Mucosa of descending colon (tissue), 3 donors: ENCODE measurements at regions not wholly inside any gene's neighbourhood (a gene's known extent, or its start where the extent isn't known, plus 50 kb on each side); places are given as distances from the start of the nearest gene placed in this dataset.

Experiments
- ATAC-seq: fragments of 200-7000 bp; cut with Tn5 transposase; one replicate; pipeline ENCODE4 v1.9.1; 2020; ENCODE audit warnings: mild to moderate bottlenecking, moderate library complexity
- DNase-seq, 3 donors: peaks; one replicate each; pipeline ENCODE4 v3.0.0-alpha.2; 2020
- H3K36me3 ChIP-seq: fragments of 200-600 bp; one replicate; pipeline ENCODE4 v1.8.0; 2021; ENCODE audit warnings: low read depth, mild to moderate bottlenecking
- H3K4me1 ChIP-seq: fragments of 200-600 bp; one replicate; pipeline ENCODE4 v1.8.0; 2021; ENCODE audit warnings: low read depth, mild to moderate bottlenecking
- H3K4me3 ChIP-seq: fragments of 200-600 bp; one replicate; pipeline ENCODE4 v1.8.0; 2021; ENCODE audit warnings: mild to moderate bottlenecking
- H3K9me3 ChIP-seq: fragments of 200-600 bp; one replicate; pipeline ENCODE4 v1.8.0; 2021; ENCODE audit warnings: mild to moderate bottlenecking
- intact Hi-C, 2 donors: fragments of 100-400 bp; cut with DNase I in 1 of 2; cut with micrococcal nuclease in 1 of 2; formaldehyde crosslinking; loops; one replicate each; pipeline versions ENCODE4 v1.11.0 to v1.11.1; 2022; cut with DNase I, micrococcal nuclease
- TF ChIP-seq, protein P1 (sequence below): fragments of 200-600 bp; IDR thresholded peaks from one replicate; pipeline ENCODE4 v1.8.0; 2022; ENCODE audit warnings: antibody characterized with exemption, mild to moderate bottlenecking
- donor health status: DM: no; HTN: no; CAD: no; lungs with moderate emphysema.
- donor health status: DM: no; HTN: no; CAD: no.
- donor health status: DM: no; HTN: yes; CAD: no.

DNA sequence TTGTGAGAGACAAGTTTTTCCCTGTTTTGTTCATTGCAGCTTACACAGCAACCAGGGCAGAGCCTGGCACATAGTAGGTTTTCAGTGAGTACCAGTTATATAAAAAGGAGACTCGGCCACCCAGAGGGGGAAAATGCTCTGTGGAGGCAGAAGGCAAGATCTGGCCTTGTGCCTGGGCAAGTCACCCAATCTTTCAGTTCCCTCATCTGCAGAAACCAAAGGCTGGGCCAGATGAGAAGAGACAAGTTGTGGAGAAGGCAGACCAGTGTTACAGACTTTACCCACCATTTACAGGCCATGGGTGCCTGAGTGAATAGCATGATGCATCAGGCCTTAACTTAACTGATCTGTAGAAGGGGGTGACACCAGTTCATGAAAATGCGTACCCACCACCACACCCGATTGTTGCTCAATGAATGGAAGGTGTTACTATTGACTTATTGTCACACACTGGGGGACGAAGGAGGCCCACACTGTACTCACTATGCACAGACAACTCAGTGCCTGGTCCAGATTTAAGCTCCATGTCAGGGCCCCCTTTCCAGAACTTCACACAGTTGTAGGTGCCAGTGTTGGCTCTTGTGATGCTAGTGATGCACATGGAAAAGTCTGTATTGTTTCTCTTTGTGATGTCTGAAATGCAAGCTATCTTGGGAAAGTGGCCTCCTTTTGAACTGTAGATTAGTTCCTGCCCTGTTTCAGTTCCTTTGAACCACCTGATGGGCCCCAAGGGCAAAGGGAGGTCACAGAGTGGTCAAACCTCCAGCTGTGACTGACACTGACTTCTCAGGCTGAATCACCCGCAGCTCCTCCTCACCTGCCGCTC, 64.3 kb upstream of the SIRPG start:
- peak; percentile 19 for ATAC-seq
- intact Hi-C loops = no loop called here

DNA sequence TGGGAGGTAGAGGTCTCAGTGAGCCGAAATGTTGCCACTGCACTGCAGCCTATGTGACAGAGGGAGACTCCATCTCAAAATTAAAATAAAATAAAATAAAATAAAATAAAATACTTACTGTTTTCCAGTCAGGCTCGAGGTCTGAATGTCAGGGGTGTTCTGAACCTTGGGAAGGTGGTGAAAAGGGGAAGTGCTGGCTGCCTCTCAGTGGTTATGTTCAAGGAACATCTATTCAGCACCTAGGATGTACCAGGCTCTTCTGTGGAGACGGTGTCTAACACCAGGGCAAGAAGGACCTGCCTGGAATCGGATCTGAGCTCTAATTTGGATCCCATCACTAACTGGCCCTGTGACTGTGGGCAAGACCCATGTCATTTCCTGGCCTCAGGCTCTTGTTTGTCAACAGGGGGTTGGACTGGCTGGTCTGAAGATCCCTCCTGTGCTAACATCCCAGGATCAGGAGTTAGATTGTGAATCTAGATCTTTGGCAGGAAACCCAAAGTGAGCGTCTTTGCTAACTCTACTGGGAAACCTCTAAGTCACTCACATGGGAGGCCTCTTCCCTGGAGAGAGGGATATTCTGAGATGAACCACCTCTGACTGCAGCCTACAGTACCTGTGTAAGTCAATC, 63.4 kb upstream of the SIRPG start:
- Histone ChIP-seq H3K4me1 (no peaks in the 10 kb centered on the region), H3K9me3 (no peaks in the 10 kb centered on the region), H3K36me3 (no peaks in the 10 kb centered on the region), H3K4me3 (no peak overlapping the region)
- TF ChIP-seq, protein P1, sequence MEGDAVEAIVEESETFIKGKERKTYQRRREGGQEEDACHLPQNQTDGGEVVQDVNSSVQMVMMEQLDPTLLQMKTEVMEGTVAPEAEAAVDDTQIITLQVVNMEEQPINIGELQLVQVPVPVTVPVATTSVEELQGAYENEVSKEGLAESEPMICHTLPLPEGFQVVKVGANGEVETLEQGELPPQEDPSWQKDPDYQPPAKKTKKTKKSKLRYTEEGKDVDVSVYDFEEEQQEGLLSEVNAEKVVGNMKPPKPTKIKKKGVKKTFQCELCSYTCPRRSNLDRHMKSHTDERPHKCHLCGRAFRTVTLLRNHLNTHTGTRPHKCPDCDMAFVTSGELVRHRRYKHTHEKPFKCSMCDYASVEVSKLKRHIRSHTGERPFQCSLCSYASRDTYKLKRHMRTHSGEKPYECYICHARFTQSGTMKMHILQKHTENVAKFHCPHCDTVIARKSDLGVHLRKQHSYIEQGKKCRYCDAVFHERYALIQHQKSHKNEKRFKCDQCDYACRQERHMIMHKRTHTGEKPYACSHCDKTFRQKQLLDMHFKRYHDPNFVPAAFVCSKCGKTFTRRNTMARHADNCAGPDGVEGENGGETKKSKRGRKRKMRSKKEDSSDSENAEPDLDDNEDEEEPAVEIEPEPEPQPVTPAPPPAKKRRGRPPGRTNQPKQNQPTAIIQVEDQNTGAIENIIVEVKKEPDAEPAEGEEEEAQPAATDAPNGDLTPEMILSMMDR = no peak
- intact Hi-C loops = no loop called here
- DNase-seq (no peak), ATAC-seq (no peak)

More for the DNA sequence above, 64.3 kb upstream of the SIRPG start:
- TF ChIP-seq, protein P1 = no peak
- Histone ChIP-seq H3K36me3 (no peaks in the 10 kb centered on the region), H3K9me3 (no peaks in the 10 kb centered on the region), H3K4me1 (no peaks in the 10 kb centered on the region), H3K4me3 (no peak overlapping the region)
- no peak for DNase-seq

DNA sequence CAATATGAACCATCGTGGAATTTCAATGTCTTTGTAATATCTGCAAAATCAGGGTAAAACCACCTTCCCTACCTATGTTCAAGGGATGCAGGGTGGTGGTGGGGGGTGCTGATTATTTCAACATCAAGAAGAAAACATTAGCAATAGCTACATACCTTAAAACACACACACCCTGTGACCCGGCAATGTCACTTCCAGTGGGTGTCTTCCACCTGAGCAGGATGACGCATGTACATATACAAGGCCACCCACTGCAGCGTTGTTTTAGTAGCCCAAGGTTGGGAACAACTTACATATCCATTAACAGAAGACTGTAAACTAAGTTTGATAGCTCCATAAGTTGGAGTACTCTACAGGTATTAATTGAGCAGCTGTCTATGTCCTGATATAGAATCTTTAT, 62.6 kb upstream of the SIRPG start:
- no peaks in the 10 kb centered on the region for H3K36me3 ChIP-seq
- DNase-seq (no peak), ATAC-seq (no peak)
- no peaks in the 10 kb centered on the region for H3K9me3 ChIP-seq
- H3K4me3 ChIP-seq = no peak overlapping the region
- intact Hi-C loops = no loop called here
- no peaks in the 10 kb centered on the region for H3K4me1 ChIP-seq
- TF ChIP-seq, protein P1 = no peak

DNA sequence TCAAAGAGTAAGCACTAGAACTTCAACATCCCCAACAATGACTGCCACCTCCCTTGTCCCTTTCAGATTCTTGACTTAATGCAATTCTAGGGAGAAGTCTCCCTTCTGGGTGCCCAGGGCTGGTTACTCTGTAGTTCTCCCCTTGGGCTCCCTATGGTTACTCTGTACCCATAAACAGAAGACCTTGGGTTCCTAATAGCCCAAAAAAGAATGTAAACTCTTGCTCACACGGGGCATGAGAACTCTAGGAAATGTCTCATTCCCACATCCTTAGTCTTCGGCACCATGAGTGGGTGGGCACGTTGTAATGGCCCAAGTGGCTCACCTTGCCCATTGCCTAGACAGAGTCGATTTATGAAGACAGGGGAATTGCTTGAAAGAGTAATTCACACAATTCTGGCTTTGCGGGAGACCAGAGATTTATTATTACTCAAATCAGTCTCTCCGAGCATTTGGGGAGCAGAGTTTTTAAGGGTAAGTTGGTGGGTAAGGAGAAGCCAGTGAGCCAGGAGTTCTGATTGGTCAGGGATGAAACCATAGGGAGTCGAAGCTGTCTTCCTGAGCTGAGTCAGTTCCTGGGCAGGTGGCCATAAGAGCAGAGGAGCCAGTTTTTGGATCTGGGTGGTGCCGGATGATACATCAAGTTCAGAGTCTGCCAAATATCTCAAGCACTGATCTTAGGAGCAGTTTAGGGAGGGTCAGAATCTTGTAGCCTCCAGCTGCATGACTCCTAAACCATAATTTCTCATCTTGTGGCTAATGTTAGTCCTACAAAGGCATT, 61.2 kb upstream of the SIRPG start:
- Histone ChIP-seq H3K4me3 (no peak overlapping the region), H3K4me1 (no peaks in the 10 kb centered on the region), H3K9me3 (no peaks in the 10 kb centered on the region), H3K36me3 (no peaks in the 10 kb centered on the region)
- TF ChIP-seq, protein P1 = no peak
- intact Hi-C loops = no loop called here
- DNase-seq = no peak
- no peak for ATAC-seq

DNA sequence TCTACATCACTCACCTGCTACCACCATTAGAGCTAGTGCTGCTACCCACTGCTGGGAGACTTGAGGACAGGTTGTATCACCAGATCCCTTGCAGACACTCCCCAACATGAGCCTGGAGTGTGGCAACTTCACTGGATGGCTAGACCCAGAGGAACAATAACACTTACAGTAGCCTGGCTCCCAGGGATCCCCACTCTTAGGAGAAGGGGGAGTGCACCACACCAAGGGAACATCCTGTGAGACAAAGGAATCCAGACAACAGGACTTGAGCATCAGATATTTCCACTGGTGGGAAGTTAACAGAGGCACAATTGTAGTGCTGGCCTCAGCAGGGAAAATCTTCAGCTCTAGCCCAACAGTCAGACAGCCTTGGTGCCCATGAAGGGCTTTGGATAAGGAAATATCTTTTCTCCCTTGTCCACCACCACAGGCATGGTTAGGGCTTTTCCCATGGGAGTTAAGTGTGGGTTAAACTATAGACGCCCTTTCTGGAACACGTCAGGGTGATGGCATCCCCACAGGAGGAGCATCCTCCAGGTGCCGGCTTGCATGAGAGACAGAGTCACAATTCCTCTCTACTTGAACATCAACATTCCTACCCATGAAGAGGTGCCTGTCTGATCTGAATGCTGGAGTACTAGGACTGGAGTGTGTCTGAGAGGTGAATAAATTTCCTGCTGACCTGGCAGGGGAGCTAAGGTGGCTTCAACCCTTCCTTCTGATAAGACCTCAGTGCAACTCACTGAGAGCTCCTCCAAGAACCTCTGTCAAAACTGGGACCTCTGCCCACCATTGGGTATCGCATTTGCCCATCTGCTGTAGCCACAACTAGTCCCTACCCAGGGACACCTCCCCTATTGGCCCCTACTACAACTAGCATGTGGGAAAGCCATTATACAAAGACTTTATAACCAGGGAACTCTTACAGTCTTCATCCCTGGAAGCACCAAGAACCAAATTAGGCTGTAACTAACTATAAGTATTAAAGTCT, 55.4 kb upstream of the SIRPG start:
- Histone ChIP-seq H3K4me3 (no peak overlapping the region), H3K9me3 (no peaks in the 10 kb centered on the region), H3K4me1 (no peaks in the 10 kb centered on the region), H3K36me3 (no peaks in the 10 kb centered on the region)
- DNase-seq (no peak), ATAC-seq (no peak)
- TF ChIP-seq, protein P1 = no peak
- intact Hi-C loops = no loop called here
